D721Med (cell line): ENCODE measurements at regions not wholly inside any gene's neighbourhood (a gene's known extent, or its start where the extent isn't known, plus 50 kb on each side); places are given as distances from the start of the nearest gene placed in this dataset.

Experiments
- DNase-seq: peaks from one replicate; pipeline ENCODE4 v3.0.0; 2011; ENCODE audit warnings: low spot score; ENCODE audit not compliant: insufficient read length
- FAIRE-seq: peaks from 2 replicates; lab custom pipeline; 2011; peaks lifted over from hg19 to GRCh38; lab: Jason Lieb, UNC
- TF ChIP-seq, protein P1 (sequence below): IDR thresholded peaks from 2 replicates; pipeline ENCODE4 v1.5.1; 2012; ENCODE audit warnings: mild to moderate bottlenecking, control low read depth; ENCODE audit not compliant: insufficient read depth; ENCODE audit errors: missing control alignments

DNA sequence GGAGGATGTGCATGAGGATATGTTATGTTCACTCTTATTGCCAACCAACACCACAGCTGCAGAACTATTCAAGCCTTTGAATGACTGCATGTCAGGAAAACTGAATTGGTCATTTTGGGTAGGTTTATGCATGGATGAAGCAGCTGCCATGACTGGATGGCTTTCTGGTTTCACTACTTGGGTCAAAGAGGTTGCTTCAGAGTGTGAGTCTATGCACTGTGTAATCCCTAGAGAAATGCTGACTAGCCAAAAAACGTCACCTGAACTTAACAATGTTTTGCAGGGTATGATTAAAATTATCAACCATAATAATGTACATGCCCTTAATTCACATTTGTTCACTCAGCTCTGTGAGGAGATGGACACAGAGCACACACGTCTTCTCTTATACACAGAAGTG, 206.7 kb upstream of the RBBP8 start:
- FAIRE-seq, result no peak
- TF ChIP-seq, protein P1, sequence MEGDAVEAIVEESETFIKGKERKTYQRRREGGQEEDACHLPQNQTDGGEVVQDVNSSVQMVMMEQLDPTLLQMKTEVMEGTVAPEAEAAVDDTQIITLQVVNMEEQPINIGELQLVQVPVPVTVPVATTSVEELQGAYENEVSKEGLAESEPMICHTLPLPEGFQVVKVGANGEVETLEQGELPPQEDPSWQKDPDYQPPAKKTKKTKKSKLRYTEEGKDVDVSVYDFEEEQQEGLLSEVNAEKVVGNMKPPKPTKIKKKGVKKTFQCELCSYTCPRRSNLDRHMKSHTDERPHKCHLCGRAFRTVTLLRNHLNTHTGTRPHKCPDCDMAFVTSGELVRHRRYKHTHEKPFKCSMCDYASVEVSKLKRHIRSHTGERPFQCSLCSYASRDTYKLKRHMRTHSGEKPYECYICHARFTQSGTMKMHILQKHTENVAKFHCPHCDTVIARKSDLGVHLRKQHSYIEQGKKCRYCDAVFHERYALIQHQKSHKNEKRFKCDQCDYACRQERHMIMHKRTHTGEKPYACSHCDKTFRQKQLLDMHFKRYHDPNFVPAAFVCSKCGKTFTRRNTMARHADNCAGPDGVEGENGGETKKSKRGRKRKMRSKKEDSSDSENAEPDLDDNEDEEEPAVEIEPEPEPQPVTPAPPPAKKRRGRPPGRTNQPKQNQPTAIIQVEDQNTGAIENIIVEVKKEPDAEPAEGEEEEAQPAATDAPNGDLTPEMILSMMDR, result no peak
- no peak for DNase-seq

DNA sequence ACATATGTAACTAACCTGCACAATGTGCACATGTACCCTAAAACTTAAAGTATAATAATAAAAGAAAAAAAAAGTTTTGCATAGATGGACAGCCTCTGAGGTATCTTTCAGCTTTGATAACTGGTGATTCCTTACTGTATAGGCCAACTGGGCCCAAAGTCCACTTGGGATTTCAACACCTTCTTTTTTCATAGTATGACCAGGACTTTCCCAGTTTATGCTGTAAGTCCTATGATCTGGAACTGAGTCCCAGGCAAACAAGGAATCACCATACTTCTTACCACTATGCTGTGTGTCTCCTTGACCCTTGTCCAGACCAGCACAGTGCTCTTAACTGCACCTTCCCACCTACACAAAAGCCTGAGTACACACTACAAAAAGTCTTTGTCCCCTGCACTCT, 205.1 kb upstream of the RBBP8 start:
- TF ChIP-seq, protein P1, result no peak
- FAIRE-seq, result no peak
- no peak for DNase-seq

DNA sequence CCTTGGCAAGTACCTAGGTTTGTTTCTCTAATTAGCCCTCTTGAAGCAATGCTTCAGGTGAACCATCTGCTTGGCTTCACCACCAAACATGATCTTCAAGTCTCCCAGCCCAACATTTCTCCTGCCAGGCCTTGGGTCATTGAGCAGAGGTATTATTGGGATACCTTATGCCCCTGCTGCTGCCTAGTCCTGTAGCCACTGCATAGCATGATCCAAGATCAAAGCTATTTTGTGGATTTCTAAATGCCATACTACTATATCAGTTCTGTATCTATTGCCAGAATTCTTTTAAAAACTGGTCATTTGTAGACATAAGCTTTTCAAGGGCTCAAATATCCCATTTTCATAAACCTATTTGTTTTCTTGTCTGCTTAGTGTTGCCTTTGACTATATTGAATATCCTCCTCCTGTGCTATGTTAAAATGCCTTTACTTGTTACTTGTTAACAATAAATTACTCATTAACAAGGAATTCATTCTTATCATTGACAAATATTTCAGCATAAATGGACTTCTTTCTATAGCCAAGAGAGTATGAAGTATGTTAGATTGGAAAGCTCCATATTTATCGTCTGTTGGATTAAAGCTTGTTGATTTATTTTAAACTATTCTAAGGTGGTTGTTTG, 204.5 kb upstream of the RBBP8 start:
- TF ChIP-seq, protein P1, result no peak
- no peak for DNase-seq
- no peak for FAIRE-seq

DNA sequence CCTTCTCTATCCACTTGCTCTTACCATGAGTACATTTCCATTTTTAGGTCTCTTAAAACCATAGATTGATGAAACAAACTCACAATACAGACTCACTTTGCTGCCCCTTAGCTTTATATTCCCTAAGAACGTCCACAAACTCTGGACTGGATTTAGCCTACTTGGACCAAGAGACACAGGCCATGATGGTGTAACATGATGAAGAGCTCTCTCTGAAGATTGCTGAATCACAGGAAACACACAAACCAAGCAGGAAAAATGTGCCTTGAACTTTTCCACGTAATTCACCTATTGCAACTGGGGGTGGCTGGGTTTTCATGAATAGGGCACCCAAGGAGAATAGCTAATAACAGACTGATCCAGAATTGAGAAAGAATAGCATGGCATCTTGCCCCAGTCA, 201.7 kb upstream of the RBBP8 start:
- TF ChIP-seq, protein P1, result no peak
- no peak for DNase-seq
- FAIRE-seq, result no peak

DNA sequence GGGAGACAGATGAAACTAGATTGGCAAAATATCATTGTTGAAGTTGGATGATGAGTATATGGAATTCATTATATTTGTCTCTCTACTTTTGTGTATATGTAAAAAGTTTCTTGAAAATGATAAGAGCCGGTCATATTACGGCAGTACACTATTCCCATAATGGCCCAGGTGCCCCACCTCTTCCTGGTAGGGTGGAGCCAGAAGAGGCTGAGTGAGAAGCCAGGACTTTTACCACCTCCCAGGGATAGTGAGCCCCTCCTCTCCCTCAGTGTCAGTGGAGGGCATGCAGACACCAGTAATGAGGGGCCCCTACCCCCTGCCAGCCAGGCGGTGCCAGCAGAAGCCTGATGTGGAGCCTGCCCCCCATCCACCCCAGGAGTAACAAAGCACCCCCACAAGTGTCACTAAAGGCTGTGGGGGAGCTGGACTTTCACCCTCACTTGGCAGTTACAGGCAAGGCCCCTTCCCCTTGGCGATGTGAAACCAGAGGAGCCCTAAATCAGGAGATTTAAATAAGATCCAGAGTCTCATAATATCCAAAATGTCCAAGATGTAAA, 198.9 kb upstream of the RBBP8 start:
- TF ChIP-seq, protein P1, result no peak
- DNase-seq (no peak), FAIRE-seq (no peak)

DNA sequence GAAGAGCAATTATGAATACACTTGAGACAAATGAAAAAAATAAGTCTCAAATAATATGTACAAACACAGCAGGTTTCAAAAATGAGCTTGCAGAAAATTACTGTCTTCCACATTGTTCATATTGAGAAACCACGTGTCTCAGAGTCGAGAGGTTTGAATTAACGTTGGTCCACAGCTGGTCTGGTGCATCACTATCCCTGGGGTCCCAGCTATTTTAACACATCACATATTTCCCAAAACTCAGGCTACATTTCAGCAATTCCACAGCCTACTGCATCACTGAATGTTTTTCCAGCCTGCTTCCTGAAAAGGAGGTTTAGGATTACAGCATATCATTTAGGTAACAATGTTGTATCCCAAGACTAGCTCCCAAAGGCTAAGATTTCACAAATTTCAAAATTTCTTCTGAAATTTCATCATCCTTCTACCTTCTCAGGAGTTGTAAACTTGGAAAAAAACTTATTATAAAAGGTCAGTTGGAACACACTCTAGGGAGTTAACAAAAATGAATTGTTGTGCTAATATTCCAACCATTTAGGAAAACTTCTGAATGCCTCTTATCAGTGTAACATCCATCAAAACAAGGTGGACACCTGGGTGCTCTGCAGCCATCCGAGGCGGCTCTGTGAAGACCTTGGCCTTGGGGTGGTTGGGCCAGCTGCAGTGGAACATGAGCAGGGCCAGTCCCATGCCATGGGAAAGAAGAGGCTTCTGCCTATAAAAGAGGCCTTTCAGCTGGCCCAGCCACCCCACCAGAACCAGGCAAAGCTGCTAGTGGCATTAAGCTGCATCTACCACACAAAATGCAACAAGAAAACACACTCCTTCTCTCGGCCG, 198.1 kb upstream of the RBBP8 start:
- FAIRE-seq, result no peak
- TF ChIP-seq, protein P1, result no peak
- no peak for DNase-seq

DNA sequence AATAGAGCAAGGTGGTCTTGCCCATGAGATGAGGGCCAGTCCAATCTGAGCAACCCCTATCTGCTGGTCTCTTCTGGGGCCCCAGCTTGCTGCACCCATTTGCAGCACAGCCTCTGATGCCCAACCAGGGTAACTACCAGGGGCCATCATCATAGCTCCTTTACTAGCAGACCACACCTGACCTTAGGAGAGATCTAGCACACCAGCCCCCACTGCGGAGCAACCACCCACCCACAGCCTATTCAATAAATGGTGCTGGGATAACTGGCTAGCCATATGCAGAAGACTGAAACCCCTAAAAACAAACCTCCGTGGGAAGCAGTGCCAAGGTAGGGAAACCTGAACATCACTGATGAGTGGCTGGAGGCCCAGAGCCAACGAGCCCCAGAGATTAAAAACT, 196.1 kb upstream of the RBBP8 start:
- no peak for DNase-seq
- TF ChIP-seq, protein P1, result no peak
- FAIRE-seq, result no peak
